PC-9 (cell line): ENCODE measurements at regions not wholly inside any gene's neighbourhood (a gene's known extent, or its start where the extent isn't known, plus 50 kb on each side); places are given as distances from the start of the nearest gene placed in this dataset.

Experiments
- BruUV-seq: library from RNA; stranded (reverse); fragments of 400-500 nt; replicated peaks from 2 replicates; lab custom pipeline; 2021; lab: Mats Ljungman, UMichigan
- CTCF ChIA-PET: fragments of 300-600 bp; sonication (Branson Sonifier 250); formaldehyde crosslinking; loops from one replicate; lab custom pipeline; 2022; ENCODE audit warnings: antibody characterized with exemption; lab: Charles Lee
- POLR2A ChIA-PET: fragments of 300-600 bp; sonication (Branson Sonifier 250); formaldehyde crosslinking; loops from one replicate; lab custom pipeline; 2022; ENCODE audit warnings: antibody characterized with exemption; ENCODE audit not compliant: unreplicated experiment; lab: Charles Lee
- DNase-seq, 2 experiments: peaks; one replicate each; pipeline versions ENCODE4 v3.0.0 to v3.0.0-alpha.2; 2015 to 2022; ENCODE audit warnings: mixed read lengths in 1 of 2
- H2AFZ ChIP-seq: fragments of 200-600 bp; sonication (generic); 2 replicates; pipeline ENCODE4 v1.8.1; 2017; ENCODE audit warnings: antibody characterized with exemption
- H3F3A ChIP-seq: fragments of 200-600 bp; sonication (generic); 2 replicates; pipeline ENCODE4 v1.8.1; 2017; ENCODE audit warnings: antibody characterized with exemption, mild to moderate bottlenecking, low read depth; ENCODE audit not compliant: insufficient read depth
- H3K27ac ChIP-seq: fragments of 200-600 bp; sonication (generic); 2 replicates; pipeline ENCODE4 v1.6.1; 2016; ENCODE audit warnings: mixed run types
- H3K27me3 ChIP-seq: fragments of 200-600 bp; sonication (generic); 2 replicates; pipeline ENCODE4 v1.6.1; 2016; ENCODE audit warnings: low read depth, mixed run types; ENCODE audit not compliant: insufficient read depth
- H3K36me3 ChIP-seq: fragments of 200-600 bp; sonication (generic); 2 replicates; pipeline ENCODE4 v1.6.1; 2016; ENCODE audit warnings: low read depth, mixed run types
- H3K4me1 ChIP-seq: fragments of 200-600 bp; sonication (generic); replicated peaks from 2 replicates; pipeline ENCODE4 v1.6.1; 2016; ENCODE audit warnings: mixed run types; ENCODE audit not compliant: insufficient read depth
- H3K4me2 ChIP-seq: fragments of 200-600 bp; sonication (generic); 2 replicates; pipeline ENCODE4 v1.6.1; 2017; ENCODE audit warnings: mixed run types
- H3K4me3 ChIP-seq: fragments of 200-600 bp; sonication (generic); 2 replicates; pipeline ENCODE4 v1.6.1; 2016; ENCODE audit warnings: mixed run types
- H3K79me2 ChIP-seq: fragments of 200-600 bp; sonication (generic); 2 replicates; pipeline ENCODE4 v1.6.1; 2017; ENCODE audit warnings: low read depth, mixed run types
- H3K9me2 ChIP-seq: fragments of 200-600 bp; sonication (generic); 2 replicates; pipeline ENCODE4 v1.8.1; 2017; ENCODE audit warnings: mild to moderate bottlenecking; ENCODE audit not compliant: insufficient read depth
- H3K9me3 ChIP-seq: fragments of 200-600 bp; sonication (generic); 2 replicates; pipeline ENCODE4 v1.8.1; 2016; ENCODE audit warnings: low read depth; ENCODE audit not compliant: insufficient read depth
- H4K20me1 ChIP-seq: fragments of 200-600 bp; sonication (generic); 2 replicates; pipeline ENCODE4 v1.8.1; 2017; ENCODE audit not compliant: insufficient read depth
- CTCF ChIP-seq: fragments of 200-600 bp; sonication (generic); conservative IDR thresholded peaks from 2 replicates; pipeline ENCODE4 v1.6.1; 2017; ENCODE audit warnings: mixed run types, antibody characterized with exemption, mild to moderate bottlenecking, moderate library complexity
- EZH2 ChIP-seq: fragments of 200-600 bp; sonication (generic); IDR thresholded peaks from 2 replicates; pipeline ENCODE4 v1.8.0; 2017; ENCODE audit warnings: antibody characterized with exemption, low read depth
- intact Hi-C: fragments of 100-400 bp; cut with micrococcal nuclease; formaldehyde crosslinking; loops from one replicate; pipeline ENCODE4 v1.10.0; 2022; ENCODE audit not compliant: unreplicated experiment

GRCh38 chr5:159475026-159475425 is 144.7 kb upstream of the IL12B start:
- intact Hi-C loops: no loop called here
- Histone ChIP-seq H3K4me1 (no peaks in the 10 kb centered on the region), H3K4me2 (no peak overlapping the region), H3K4me3 (no peak overlapping the region), H3K27me3 (no peaks in the 10 kb centered on the region), H3K9me2 (no peaks in the 10 kb centered on the region), H4K20me1 (no peaks in the 10 kb centered on the region), H3K27ac (no peak overlapping the region), H3K79me2 (no peaks in the 10 kb centered on the region), H3K9me3 (peaks cover 9% of the 10 kb centered on the region), H2AFZ (no peak overlapping the region), H3K36me3 (no peaks in the 10 kb centered on the region), H3F3A (no peaks in the 10 kb centered on the region)
- no TSS peak for BruUV-seq
- CTCF ChIA-PET: no interaction called here
- POLR2A ChIA-PET: interaction anchor here (0.5 kb wide), 1 partner anchor 359 kb away, joined by 21 read pairs; no protein-coding TSS in a partner anchor
- TF ChIP-seq EZH2 (no peak), CTCF (no peak)
- no peak for DNase-seq

GRCh38 chr5:159478950-159479349 is 148.7 kb upstream of the IL12B start:
- no peaks in the 10 kb centered on the region for H3K79me2 ChIP-seq
- H3K4me3 ChIP-seq: no peak overlapping the region
- H3K4me1 ChIP-seq: peaks cover 12% of the 10 kb centered on the region; the same call in 1 of the 2 replicates
- no peak overlapping the region for H3K27ac ChIP-seq
- intact Hi-C loops: no loop called here
- peaks cover 9% of the 10 kb centered on the region for H3K9me3 ChIP-seq
- H2AFZ ChIP-seq: no peak overlapping the region
- H3K27me3 ChIP-seq: no peaks in the 10 kb centered on the region
- DNase-seq: no peak
- no peaks in the 10 kb centered on the region for H4K20me1 ChIP-seq
- no TSS peak for BruUV-seq
- no peak for TF ChIP-seq CTCF
- CTCF ChIA-PET: no interaction called here
- POLR2A ChIA-PET: interaction anchor here (0.6 kb wide), 1 partner anchor 186 kb away, joined by 4 read pairs; no protein-coding TSS in a partner anchor
- H3K36me3 ChIP-seq: no peaks in the 10 kb centered on the region
- no peak overlapping the region for H3K4me2 ChIP-seq
- H3F3A ChIP-seq: no peaks in the 10 kb centered on the region
- H3K9me2 ChIP-seq: no peaks in the 10 kb centered on the region

- Histone ChIP-seq H3K4me3 (no peak overlapping the region), H3K9me3 (no peaks in the 10 kb centered on the region), H3K9me2 (no peaks in the 10 kb centered on the region; the same call in 1 of the 2 replicates), H3K27me3 (no peaks in the 10 kb centered on the region), H3F3A (no peaks in the 10 kb centered on the region), H3K27ac (no peak overlapping the region), H2AFZ (no peak overlapping the region), H3K4me1 (peaks cover 12% of the 10 kb centered on the region; the same call in 1 of the 2 replicates), H3K4me2 (no peak overlapping the region), H3K36me3 (no peaks in the 10 kb centered on the region), H3K79me2 (no peaks in the 10 kb centered on the region), H4K20me1 (no peaks in the 10 kb centered on the region)
- no peak for DNase-seq
- CTCF ChIA-PET: no interaction called here
- POLR2A ChIA-PET: interaction anchor here (0.6 kb wide), 1 partner anchor 425 kb away, joined by 11 read pairs; no protein-coding TSS in a partner anchor
- no peak for TF ChIP-seq CTCF
- TF ChIP-seq EZH2: no peak
- BruUV-seq: no TSS peak
- intact Hi-C loops: no loop called here
Observed at GRCh38 chr5:159480849-159481248, 150.6 kb upstream of the IL12B start.
